ENCODE measurements at regions not wholly inside any gene's neighbourhood (a gene's known extent, or its start where the extent isn't known, plus 50 kb on each side); places are given as distances from the start of the nearest gene placed in this dataset.
"Not testable (repeated sequence)": the region's sequence is repeated elsewhere in the genome, so short reads cannot be mapped to it uniquely, and the experiment has no call there.

DNA sequence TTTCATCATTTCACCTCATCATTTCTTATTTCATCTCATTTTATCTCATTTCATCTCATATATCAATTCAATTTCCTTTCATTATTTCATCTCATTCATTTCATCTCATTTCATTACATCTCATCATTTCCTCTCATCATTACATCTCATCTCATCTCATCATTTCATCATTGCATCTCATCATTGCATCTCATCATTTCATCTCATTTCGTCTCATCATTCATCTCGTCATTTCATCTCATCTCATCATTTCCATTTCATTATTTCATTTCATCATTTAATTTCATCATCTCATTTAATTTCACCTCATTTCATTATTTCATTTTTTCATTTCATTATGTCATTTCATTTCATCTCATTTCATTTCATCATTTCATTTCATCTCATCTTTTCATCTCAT is 168.5 kb upstream of the FAM72C start:
- H3F3A ChIP-seq (ENCODE audit: low read length, unreplicated experiment) = not testable (repeated sequence)

GRCh38 chr1:144105006-144105405 is 133.2 kb upstream of the FAM72C start:
- intact Hi-C loops (cut with micrococcal nuclease); H3K27ac ChIP-seq (ENCODE audit: low read length); H2AFZ ChIP-seq (ENCODE audit: low read length); H3K9me2 ChIP-seq (replicated peaks; ENCODE audit: low read length); BruUV-seq (replicated peaks); H3K9ac ChIP-seq (ENCODE audit: low read length); H3K4me1 ChIP-seq (ENCODE audit: insufficient read depth, low read length); H3K27me3 ChIP-seq (ENCODE audit: low read length); H3K4me3 ChIP-seq (ENCODE audit: low read length); H3K36me3 ChIP-seq (ENCODE audit: low read depth, low read length); ATAC-seq; POLR2A ChIA-PET (ENCODE audit: unreplicated experiment); H3K79me2 ChIP-seq (ENCODE audit: low read length); H3K4me2 ChIP-seq (ENCODE audit: low read length); H4K20me1 ChIP-seq (ENCODE audit: low read length); DNase-seq; H3K9me3 ChIP-seq (ENCODE audit: low read length); CTCF ChIA-PET; H3F3A ChIP-seq (ENCODE audit: low read length, unreplicated experiment): not testable (repeated sequence)

More for the DNA sequence above, 168.5 kb upstream of the FAM72C start:
- H3K27me3 ChIP-seq (ENCODE audit: low read length); POLR2A ChIA-PET (ENCODE audit: unreplicated experiment); ATAC-seq; H3K9me2 ChIP-seq (replicated peaks; ENCODE audit: low read length); H3K9ac ChIP-seq (ENCODE audit: low read length); BruUV-seq (replicated peaks); H3K27ac ChIP-seq (ENCODE audit: low read length); H4K20me1 ChIP-seq (ENCODE audit: low read length); H3K36me3 ChIP-seq (ENCODE audit: low read depth, low read length); H3K79me2 ChIP-seq (ENCODE audit: low read length); CTCF ChIA-PET; DNase-seq; H3K4me1 ChIP-seq (ENCODE audit: insufficient read depth, low read length); H3K4me2 ChIP-seq (ENCODE audit: low read length); H3K4me3 ChIP-seq (ENCODE audit: low read length); H2AFZ ChIP-seq (ENCODE audit: low read length); intact Hi-C loops (cut with micrococcal nuclease); H3K9me3 ChIP-seq (ENCODE audit: low read length): not testable (repeated sequence)

GRCh38 chr1:144104000-144104677 is 132.4 kb upstream of the FAM72C start:
- H3K36me3 ChIP-seq (ENCODE audit: low read depth, low read length); H3K27ac ChIP-seq (ENCODE audit: low read length); H3K27me3 ChIP-seq (ENCODE audit: low read length); CTCF ChIA-PET; intact Hi-C loops (cut with micrococcal nuclease); H3K9me3 ChIP-seq (ENCODE audit: low read length); H3K4me1 ChIP-seq (ENCODE audit: insufficient read depth, low read length); H3K4me2 ChIP-seq (ENCODE audit: low read length); H2AFZ ChIP-seq (ENCODE audit: low read length); H3K9ac ChIP-seq (ENCODE audit: low read length); ATAC-seq; H4K20me1 ChIP-seq (ENCODE audit: low read length); POLR2A ChIA-PET (ENCODE audit: unreplicated experiment); H3F3A ChIP-seq (ENCODE audit: low read length, unreplicated experiment); H3K79me2 ChIP-seq (ENCODE audit: low read length); BruUV-seq (replicated peaks); H3K9me2 ChIP-seq (replicated peaks; ENCODE audit: low read length); H3K4me3 ChIP-seq (ENCODE audit: low read length): not testable (repeated sequence)
- peak; percentile 12 for DNase-seq

- POLR2A ChIA-PET (ENCODE audit: unreplicated experiment) = not testable (repeated sequence)
Measured at GRCh38 chr1:144103156-144103880, 131.5 kb upstream of the FAM72C start.

DNA sequence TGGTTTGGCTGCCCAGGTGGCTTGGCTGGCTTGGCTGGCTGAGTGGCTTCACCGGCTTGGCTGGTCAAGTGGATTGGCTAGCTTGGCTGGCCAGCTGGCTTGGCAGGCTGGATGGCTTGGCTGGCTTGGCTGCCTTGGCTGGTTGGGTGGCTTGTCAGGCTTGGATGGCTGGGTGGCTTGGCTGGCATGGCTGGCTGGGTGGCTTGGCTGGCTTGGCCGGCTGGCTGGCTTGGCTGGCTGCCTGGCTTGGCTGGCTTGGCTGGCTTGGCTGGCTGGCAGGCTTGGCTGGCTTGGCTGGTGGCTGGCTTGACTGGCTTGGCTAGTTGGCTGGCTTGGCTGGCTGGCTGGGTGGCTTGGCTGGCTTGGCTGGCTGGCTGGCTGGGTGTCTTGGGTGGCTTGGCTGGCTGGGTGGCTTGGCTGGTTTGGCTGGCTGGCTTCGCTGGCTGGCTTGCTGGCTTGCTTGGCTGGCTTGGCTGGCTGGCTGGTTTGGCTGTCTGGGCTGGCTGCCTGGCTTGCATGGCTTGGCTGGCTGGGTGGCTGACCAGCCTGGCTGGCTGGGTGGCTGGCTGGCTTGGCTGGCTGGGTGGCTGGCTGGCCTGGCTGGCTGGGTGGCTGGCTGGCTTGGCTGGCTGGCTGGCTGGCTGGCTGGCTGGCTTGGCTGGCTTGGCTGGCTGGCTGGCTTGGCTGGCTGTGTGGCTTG is 130.4 kb upstream of the FAM72C start:
- not testable (repeated sequence) for H3K79me2 ChIP-seq (ENCODE audit: low read length)

More at GRCh38 chr1:144103156-144103880, 131.5 kb upstream of the FAM72C start:
- peak; percentile 24; the same call in 1 of the 2 replicates for ATAC-seq
- H3K4me2 ChIP-seq (ENCODE audit: low read length); CTCF ChIA-PET; H2AFZ ChIP-seq (ENCODE audit: low read length); H3K4me1 ChIP-seq (ENCODE audit: insufficient read depth, low read length); H3K9ac ChIP-seq (ENCODE audit: low read length); BruUV-seq (replicated peaks); H3F3A ChIP-seq (ENCODE audit: low read length, unreplicated experiment); H3K79me2 ChIP-seq (ENCODE audit: low read length); H3K27me3 ChIP-seq (ENCODE audit: low read length); H4K20me1 ChIP-seq (ENCODE audit: low read length); H3K36me3 ChIP-seq (ENCODE audit: low read depth, low read length); H3K27ac ChIP-seq (ENCODE audit: low read length); H3K9me2 ChIP-seq (replicated peaks; ENCODE audit: low read length); H3K9me3 ChIP-seq (ENCODE audit: low read length); intact Hi-C loops (cut with micrococcal nuclease); H3K4me3 ChIP-seq (ENCODE audit: low read length): not testable (repeated sequence)
- DNase-seq = peak; percentile 7

More for the DNA sequence above, 130.4 kb upstream of the FAM72C start:
- H3K4me1 ChIP-seq (ENCODE audit: insufficient read depth, low read length); POLR2A ChIA-PET (ENCODE audit: unreplicated experiment); CTCF ChIA-PET; H3K9me3 ChIP-seq (ENCODE audit: low read length); H3K4me3 ChIP-seq (ENCODE audit: low read length); ATAC-seq; H3K36me3 ChIP-seq (ENCODE audit: low read depth, low read length); H2AFZ ChIP-seq (ENCODE audit: low read length); H3F3A ChIP-seq (ENCODE audit: low read length, unreplicated experiment); H3K4me2 ChIP-seq (ENCODE audit: low read length); intact Hi-C loops (cut with micrococcal nuclease); H3K9me2 ChIP-seq (replicated peaks; ENCODE audit: low read length); H3K27ac ChIP-seq (ENCODE audit: low read length); BruUV-seq (replicated peaks); H4K20me1 ChIP-seq (ENCODE audit: low read length); H3K9ac ChIP-seq (ENCODE audit: low read length); H3K27me3 ChIP-seq (ENCODE audit: low read length): not testable (repeated sequence)
- peak; percentile 4 for DNase-seq
